ENCODE measurements at regions not wholly inside any gene's neighbourhood (a gene's known extent, or its start where the extent isn't known, plus 50 kb on each side); places are given as distances from the start of the nearest gene placed in this dataset.
"Not testable (repeated sequence)": the region's sequence is repeated elsewhere in the genome, so short reads cannot be mapped to it uniquely, and the experiment has no call there.

GRCh38 chr2:180597179-180597578 is 383.2 kb upstream of the UBE2E3 start:
- DNase-seq, result no peak

DNA sequence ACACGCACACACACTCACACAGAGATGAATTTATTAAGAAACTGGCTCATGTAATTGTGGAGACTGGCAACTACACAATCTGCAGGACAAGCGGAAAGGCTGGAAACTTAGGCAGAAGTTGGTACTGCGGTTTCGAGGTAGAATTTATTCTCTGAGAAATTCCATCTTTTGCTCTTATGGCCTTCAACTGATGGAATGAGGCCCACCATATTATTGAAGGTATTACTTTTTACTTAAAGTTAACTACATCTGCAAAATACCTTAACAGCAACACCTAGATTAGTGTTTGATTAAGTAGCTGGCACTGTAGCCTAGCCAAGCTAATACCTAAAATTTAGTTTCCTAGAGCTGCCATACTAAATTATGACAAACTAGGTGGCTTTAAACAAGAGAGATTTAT is 384.0 kb upstream of the UBE2E3 start:
- DNase-seq, result no peak

DNA sequence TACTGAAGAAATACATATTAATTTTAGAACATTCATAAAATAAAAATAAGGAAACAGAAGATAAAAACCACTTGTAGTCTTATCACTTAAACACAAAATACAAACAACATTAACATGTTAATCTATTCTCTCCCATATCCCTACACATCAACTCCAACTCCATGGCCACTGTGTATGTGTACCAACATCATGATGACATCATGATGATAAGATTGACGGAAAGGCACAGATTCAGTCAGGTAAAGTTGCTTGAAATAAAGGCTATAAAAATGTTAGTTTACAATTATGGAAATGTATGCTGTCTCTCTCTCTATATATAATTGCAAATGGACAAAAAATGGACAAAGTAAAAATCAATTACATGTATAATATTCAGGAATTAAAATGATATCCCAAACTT is 388.5 kb upstream of the UBE2E3 start:
- no peak for DNase-seq

- not testable (repeated sequence) for DNase-seq
Measured at GRCh38 chr2:180591093-180591781, 389.2 kb upstream of the UBE2E3 start.

- DNase-seq, result no peak
Measured at GRCh38 chr2:180583441-180584140, 396.8 kb upstream of the UBE2E3 start.

DNA sequence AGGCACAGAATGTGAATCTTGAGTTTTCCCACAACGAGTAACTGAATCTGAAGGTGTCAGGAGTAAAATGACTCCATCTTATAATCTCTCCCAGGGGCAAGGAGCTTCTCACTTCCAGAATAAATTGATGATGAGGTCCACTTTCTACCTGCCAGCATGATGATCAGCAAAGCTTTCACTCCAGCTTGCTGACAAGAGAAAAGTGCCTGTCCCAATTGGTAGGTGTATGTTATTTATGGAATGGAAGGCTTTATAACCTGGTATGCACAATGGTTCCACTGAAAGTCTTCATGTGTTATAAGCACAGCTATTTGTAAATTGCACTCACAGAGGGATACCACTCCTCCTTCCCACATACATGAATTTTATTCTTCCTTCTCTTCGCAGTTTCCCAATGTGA is 401.0 kb upstream of the UBE2E3 start:
- no peak for DNase-seq

GRCh38 chr2:180578441-180578840 is 402.0 kb upstream of the UBE2E3 start:
- no peak for DNase-seq

DNA sequence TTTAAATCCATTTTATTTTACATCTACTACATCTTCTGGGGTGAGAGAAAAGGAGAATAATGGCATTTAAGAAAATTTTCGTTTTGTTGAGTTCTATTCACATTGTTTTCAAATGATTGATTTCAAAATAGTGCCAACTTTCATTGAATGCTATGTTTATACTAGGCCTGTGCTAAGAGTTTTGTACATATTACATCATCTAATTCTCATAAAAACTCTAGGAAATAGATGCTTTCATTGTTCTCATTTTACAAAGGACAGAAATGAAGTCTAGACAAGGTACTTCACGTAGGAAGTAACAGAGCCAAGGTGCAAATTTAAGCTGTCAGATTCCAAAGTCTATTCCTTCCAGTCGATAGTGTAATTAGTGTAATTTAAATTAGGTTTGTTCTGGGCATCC is 402.8 kb upstream of the UBE2E3 start:
- DNase-seq, result no peak

DNA sequence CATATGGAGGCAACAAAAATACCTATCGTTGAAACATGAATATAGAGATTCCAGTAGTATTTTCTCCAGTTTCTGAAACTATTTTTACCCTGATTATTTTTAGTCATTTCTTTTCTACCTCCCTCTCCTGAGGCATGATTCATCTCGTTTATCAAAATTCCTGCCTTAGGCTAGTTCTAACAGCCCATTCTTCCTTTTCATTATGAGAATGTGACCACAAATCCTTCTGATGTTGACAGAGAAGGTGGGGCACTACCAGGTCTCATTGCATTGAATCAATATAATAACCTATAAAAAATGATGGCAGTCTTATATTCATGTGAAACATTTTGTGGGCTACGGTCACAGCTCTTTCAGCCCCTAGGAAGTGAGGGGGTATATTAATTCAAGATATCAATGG is 406.5 kb upstream of the UBE2E3 start:
- no peak for DNase-seq

DNA sequence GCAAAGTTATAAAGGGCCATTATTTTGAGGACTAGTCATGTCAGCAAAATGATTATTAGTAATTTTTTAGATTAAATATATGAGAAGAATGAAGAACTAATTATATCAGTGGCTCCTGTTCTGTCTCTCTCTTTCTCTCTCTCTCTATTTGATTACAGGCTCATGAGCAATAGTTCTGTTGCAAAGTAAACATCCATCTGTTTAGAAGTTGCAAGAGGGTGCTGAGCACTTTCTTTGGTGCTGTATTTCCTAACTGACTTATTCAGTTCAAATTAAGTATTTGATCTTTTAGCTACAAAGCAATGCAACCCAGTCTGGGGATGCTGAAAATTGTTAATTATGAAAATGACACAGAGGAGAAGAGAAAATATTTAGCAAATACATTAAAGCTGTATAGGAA is 408.1 kb upstream of the UBE2E3 start:
- no peak for DNase-seq

DNA sequence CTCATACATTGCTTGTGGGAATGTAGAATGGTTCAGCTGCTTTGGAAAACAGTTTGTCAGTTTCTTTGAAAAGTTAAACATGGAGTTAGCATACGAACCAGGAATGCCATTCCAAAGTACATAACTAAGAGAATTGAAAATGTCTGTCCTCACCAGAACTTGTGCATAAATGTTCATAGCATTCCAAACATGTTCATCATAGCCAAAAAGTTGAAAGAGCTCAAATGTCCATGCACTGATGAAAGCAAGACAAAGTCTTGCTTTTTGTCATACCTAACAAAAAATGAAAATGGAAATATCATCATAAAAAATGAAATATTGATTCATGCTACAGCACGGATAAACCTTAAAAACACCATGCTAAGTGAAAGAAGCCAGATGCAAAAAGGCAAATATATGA is 408.8 kb upstream of the UBE2E3 start:
- no peak for DNase-seq

GRCh38 chr2:180570864-180571263 is 409.5 kb upstream of the UBE2E3 start:
- DNase-seq, result no peak

- no peak for DNase-seq
Measured at GRCh38 chr2:180564051-180564450, 416.4 kb upstream of the UBE2E3 start.

- no peak for DNase-seq
Measured at GRCh38 chr2:180562378-180562777, 418.0 kb upstream of the UBE2E3 start.

- DNase-seq, result no peak
Measured at GRCh38 chr2:180559771-180560170, 420.6 kb upstream of the UBE2E3 start.

- no peak for DNase-seq
Measured at GRCh38 chr2:180559038-180559437, 421.4 kb upstream of the UBE2E3 start.

GRCh38 chr2:180555391-180555965 is 424.9 kb upstream of the UBE2E3 start:
- DNase-seq, result no peak

DNA sequence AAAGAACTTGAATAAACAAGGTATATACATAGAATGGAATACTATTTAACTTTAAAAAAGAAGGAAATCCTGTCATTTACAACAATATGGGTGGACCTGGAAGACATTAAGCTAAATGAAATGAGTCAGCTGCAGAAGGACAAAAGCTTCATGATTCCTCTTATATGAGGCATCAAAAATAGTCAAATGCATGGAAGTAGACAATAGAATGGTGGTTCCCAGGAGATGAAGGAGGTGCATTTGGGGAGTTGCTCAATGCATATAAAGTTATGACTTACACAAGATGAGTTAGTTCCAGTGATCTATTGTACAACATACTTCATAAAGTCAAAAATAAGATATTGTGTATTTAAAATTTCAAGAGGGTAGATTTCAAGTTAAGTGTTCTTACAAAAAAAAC is 426.1 kb upstream of the UBE2E3 start:
- DNase-seq, result no peak

GRCh38 chr2:180553094-180553715 is 427.2 kb upstream of the UBE2E3 start:
- DNase-seq, result no peak

DNA sequence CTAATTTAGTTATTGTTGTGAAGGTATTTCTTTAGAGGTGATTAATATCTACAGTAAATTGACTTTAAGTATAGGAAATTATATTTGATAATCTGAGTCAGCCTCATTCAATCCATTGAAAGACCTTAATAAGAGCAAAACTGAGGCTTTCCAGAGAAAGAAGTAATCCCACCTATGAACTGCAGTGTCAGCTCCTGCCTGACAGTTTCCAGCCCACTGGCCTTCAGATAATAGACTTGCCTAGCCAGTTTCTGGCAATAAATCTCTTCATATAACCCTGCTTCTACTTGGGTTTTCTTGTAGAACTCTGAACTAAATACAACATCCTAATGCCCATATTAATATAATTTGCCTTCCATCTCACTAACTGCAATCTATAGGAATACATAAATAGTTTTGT is 437.9 kb upstream of the UBE2E3 start:
- DNase-seq, result no peak

GRCh38 chr2:180540761-180541160 is 439.6 kb upstream of the UBE2E3 start:
- DNase-seq, result no peak

DNA sequence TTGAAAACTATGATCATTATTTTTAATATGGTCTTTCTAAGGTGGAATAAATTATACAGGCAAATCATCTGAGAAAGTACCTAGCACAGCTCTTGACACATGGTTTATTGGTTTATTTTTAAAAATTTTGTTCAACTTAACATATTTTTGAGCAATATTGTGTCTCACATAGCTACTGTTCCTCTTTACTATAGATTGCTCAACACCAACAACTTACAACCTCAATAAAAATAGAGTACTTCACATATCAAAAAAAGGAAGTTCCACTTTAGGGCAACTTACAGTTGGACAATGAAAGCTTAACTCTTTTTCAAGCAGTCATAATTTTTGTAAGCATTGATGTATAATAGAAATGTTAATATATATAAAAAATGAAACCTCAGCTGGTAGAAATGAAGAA is 440.9 kb upstream of the UBE2E3 start:
- DNase-seq, result no peak

GRCh38 chr2:180535289-180535688 is 445.1 kb upstream of the UBE2E3 start:
- no peak for DNase-seq

DNA sequence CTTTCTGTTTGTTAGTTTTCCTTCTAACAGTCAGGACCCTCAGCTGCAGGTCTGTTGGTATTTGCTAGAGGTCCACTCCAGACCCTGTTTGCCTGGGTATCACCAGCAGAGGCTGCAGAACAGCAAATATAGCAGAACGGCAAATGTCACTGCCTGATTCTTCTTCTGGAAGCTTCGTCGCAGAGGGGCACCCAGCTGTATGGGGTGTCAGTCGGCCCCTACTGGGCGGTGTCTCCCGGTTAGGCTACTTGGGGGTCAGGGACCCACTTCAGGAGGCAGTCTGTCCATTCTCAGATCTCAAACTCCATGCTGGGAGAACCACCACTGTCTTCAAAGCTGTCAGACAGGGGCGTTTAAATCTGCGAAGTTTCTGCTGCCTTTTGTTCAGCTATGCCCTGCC is 448.6 kb upstream of the UBE2E3 start:
- DNase-seq, result not testable (repeated sequence)

Data from hindlimb muscle (tissue), 1 donor.